WTC11 (cell line): ENCODE measurements at regions not wholly inside any gene's neighbourhood (a gene's known extent, or its start where the extent isn't known, plus 50 kb on each side); places are given as distances from the start of the nearest gene placed in this dataset.

ENCODE experiments used
- ATAC-seq: fragments of 200-7000 bp; cut with Tn5 transposase; 2 replicates; pipeline ENCODE4 v1.10.0; 2021; ENCODE audit warnings: mild to moderate bottlenecking, moderate library complexity
- CTCF ChIA-PET: fragments of 300-600 bp; sonication (Branson Sonifier 250); formaldehyde crosslinking; loops from one replicate; lab custom pipeline; 2021; ENCODE audit warnings: antibody characterized with exemption; lab: Charles Lee
- POLR2A ChIA-PET: fragments of 350-600 bp; sonication (Branson Sonifier 250); formaldehyde crosslinking; loops from one replicate; lab custom pipeline; 2021; ENCODE audit warnings: antibody characterized with exemption; lab: Charles Lee
- DNase-seq: peaks from one replicate; pipeline ENCODE4 v3.0.0; 2021; ENCODE audit warnings: low spot score
- H3K27ac Mint-ChIP-seq: 2 replicates; pipeline ENCODE4 v1.8.0; 2021; ENCODE audit warnings: mixed read lengths
- H3K27me3 Mint-ChIP-seq: 2 replicates; pipeline ENCODE4 v1.8.0; 2021; ENCODE audit warnings: low read depth, mild to moderate bottlenecking, moderate library complexity, mixed read lengths
- H3K36me3 Mint-ChIP-seq: 2 replicates; pipeline ENCODE4 v1.8.0; 2021; ENCODE audit warnings: mixed read lengths
- H3K4me1 Mint-ChIP-seq: 2 replicates; pipeline ENCODE4 v1.8.0; 2022; ENCODE audit warnings: mixed read lengths
- H3K4me3 Mint-ChIP-seq: 2 replicates; pipeline ENCODE4 v1.8.0; 2021; ENCODE audit warnings: mild to moderate bottlenecking, moderate library complexity, mixed read lengths
- H3K9me3 Mint-ChIP-seq: 2 replicates; pipeline ENCODE4 v1.8.0; 2021; ENCODE audit warnings: mixed read lengths
- ATF1 ChIP-seq: sonication (generic); formaldehyde crosslinking; IDR thresholded peaks from 2 replicates; pipeline ENCODE4 v1.8.1; 2023; ENCODE audit warnings: mild to moderate bottlenecking, moderate library complexity, missing genetic modification reagents
- CREB1 ChIP-seq: sonication (generic); formaldehyde crosslinking; IDR thresholded peaks from 2 replicates; pipeline ENCODE4 v1.8.0; 2023; ENCODE audit warnings: mild to moderate bottlenecking, missing genetic modification reagents
- GABPB1 ChIP-seq: sonication (generic); formaldehyde crosslinking; IDR thresholded peaks from 2 replicates; pipeline ENCODE4 v1.8.1; 2023; ENCODE audit warnings: mild to moderate bottlenecking, missing genetic modification reagents
- MYBL2 ChIP-seq: sonication (generic); formaldehyde crosslinking; IDR thresholded peaks from 2 replicates; pipeline ENCODE4 v1.8.1; 2023; ENCODE audit warnings: mild to moderate bottlenecking, moderate library complexity, missing genetic modification reagents
- NFYB ChIP-seq: sonication (generic); formaldehyde crosslinking; conservative IDR thresholded peaks from 2 replicates; pipeline ENCODE4 v1.8.0; 2022; ENCODE audit warnings: low read depth, missing genetic modification reagents
- NR2C2 ChIP-seq: sonication (generic); formaldehyde crosslinking; IDR thresholded peaks from 2 replicates; pipeline ENCODE4 v1.8.0; 2022; ENCODE audit warnings: mild to moderate bottlenecking, missing genetic modification reagents
- RELA ChIP-seq: sonication (generic); formaldehyde crosslinking; IDR thresholded peaks from 2 replicates; pipeline ENCODE4 v1.8.1; 2022; ENCODE audit warnings: missing genetic modification reagents, mild to moderate bottlenecking, borderline replicate concordance
- SOX15 ChIP-seq: fragments of 250-450 bp; sonication (Bioruptor Pico); IDR thresholded peaks from 2 replicates; pipeline ENCODE4 v1.9.0; 2021; ENCODE audit warnings: mild to moderate bottlenecking
- TEAD4 ChIP-seq: sonication (generic); formaldehyde crosslinking; IDR thresholded peaks from 2 replicates; pipeline ENCODE4 v1.8.0; 2022; ENCODE audit warnings: mild to moderate bottlenecking, missing genetic modification reagents
- ZNF121 ChIP-seq: sonication (generic); formaldehyde crosslinking; IDR thresholded peaks from 2 replicates; pipeline ENCODE4 v1.8.0; 2023; ENCODE audit warnings: missing genetic modification reagents
- ZNF317 ChIP-seq: sonication (generic); formaldehyde crosslinking; IDR thresholded peaks from 2 replicates; pipeline ENCODE4 v1.8.1; 2023; ENCODE audit warnings: low read depth, mild to moderate bottlenecking, moderate library complexity, missing genetic modification reagents, borderline replicate concordance
- TF ChIP-seq, protein P1 (sequence below): fragments of 250-450 bp; sonication (Bioruptor Pico); IDR thresholded peaks from 2 replicates; pipeline ENCODE4 v1.9.0; 2021; ENCODE audit warnings: mild to moderate bottlenecking, borderline replicate concordance
- TF ChIP-seq, protein P2 (sequence below): sonication (generic); formaldehyde crosslinking; IDR thresholded peaks from 2 replicates; pipeline ENCODE4 v1.8.0; 2022; ENCODE audit warnings: mild to moderate bottlenecking, missing genetic modification reagents
- TF ChIP-seq, protein P3 (sequence below): sonication (generic); formaldehyde crosslinking; IDR thresholded peaks from 2 replicates; pipeline ENCODE4 v1.8.1; 2022; ENCODE audit warnings: mild to moderate bottlenecking, missing genetic modification reagents, moderate library complexity, borderline replicate concordance
- TF ChIP-seq, protein P4 (sequence below): sonication (generic); formaldehyde crosslinking; IDR thresholded peaks from 2 replicates; pipeline ENCODE4 v1.8.1; 2023; ENCODE audit warnings: mild to moderate bottlenecking, missing genetic modification reagents, moderate library complexity
- TF ChIP-seq, protein P5 (sequence below): sonication (generic); formaldehyde crosslinking; IDR thresholded peaks from 2 replicates; pipeline ENCODE4 v1.8.0; 2023; ENCODE audit warnings: mild to moderate bottlenecking, missing genetic modification reagents
- TF ChIP-seq, protein P6 (sequence below): fragments of 250-450 bp; sonication (Bioruptor Pico); IDR thresholded peaks from 2 replicates; pipeline ENCODE4 v1.9.0; 2021; ENCODE audit warnings: mild to moderate bottlenecking
- TF ChIP-seq, protein P7 (sequence below): sonication (generic); formaldehyde crosslinking; IDR thresholded peaks from 2 replicates; pipeline ENCODE4 v1.8.1; 2023; ENCODE audit warnings: mild to moderate bottlenecking, missing genetic modification reagents

DNA sequence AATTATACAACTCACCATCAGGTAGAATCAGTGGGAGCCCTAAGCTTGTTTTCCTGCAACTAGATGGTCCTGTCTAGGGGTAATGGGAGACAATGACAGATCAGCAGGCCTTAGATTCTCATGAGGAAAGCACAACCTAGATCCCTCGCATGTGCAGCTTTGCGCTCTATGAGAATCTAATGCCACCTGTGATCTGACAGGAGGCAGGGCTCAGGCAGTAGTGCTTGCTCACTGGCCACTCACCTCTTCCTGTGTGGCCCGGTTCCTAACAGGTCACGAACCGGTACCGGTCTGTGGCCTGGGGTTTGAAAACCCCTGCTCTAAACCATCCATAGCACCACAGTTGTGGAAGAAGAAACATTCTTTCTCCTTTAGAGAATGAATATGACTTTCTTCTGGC, 242.8 kb upstream of the CXCR4 start:
- POLR2A ChIA-PET: no interaction called here
- TF ChIP-seq, protein P1, sequence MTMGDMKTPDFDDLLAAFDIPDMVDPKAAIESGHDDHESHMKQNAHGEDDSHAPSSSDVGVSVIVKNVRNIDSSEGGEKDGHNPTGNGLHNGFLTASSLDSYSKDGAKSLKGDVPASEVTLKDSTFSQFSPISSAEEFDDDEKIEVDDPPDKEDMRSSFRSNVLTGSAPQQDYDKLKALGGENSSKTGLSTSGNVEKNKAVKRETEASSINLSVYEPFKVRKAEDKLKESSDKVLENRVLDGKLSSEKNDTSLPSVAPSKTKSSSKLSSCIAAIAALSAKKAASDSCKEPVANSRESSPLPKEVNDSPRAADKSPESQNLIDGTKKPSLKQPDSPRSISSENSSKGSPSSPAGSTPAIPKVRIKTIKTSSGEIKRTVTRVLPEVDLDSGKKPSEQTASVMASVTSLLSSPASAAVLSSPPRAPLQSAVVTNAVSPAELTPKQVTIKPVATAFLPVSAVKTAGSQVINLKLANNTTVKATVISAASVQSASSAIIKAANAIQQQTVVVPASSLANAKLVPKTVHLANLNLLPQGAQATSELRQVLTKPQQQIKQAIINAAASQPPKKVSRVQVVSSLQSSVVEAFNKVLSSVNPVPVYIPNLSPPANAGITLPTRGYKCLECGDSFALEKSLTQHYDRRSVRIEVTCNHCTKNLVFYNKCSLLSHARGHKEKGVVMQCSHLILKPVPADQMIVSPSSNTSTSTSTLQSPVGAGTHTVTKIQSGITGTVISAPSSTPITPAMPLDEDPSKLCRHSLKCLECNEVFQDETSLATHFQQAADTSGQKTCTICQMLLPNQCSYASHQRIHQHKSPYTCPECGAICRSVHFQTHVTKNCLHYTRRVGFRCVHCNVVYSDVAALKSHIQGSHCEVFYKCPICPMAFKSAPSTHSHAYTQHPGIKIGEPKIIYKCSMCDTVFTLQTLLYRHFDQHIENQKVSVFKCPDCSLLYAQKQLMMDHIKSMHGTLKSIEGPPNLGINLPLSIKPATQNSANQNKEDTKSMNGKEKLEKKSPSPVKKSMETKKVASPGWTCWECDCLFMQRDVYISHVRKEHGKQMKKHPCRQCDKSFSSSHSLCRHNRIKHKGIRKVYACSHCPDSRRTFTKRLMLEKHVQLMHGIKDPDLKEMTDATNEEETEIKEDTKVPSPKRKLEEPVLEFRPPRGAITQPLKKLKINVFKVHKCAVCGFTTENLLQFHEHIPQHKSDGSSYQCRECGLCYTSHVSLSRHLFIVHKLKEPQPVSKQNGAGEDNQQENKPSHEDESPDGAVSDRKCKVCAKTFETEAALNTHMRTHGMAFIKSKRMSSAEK (CRISPR knock-in tag): no peak
- TF ChIP-seq ZNF317 (CRISPR knock-in tag) (no peak), GABPB1 (no peak), CREB1 (CRISPR knock-in tag) (no peak), MYBL2 (CRISPR knock-in tag) (no peak), RELA (no peak), TEAD4 (CRISPR knock-in tag) (no peak)
- TF ChIP-seq, protein P2, sequence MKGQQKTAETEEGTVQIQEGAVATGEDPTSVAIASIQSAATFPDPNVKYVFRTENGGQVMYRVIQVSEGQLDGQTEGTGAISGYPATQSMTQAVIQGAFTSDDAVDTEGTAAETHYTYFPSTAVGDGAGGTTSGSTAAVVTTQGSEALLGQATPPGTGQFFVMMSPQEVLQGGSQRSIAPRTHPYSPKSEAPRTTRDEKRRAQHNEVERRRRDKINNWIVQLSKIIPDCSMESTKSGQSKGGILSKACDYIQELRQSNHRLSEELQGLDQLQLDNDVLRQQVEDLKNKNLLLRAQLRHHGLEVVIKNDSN (CRISPR knock-in tag): no peak
- TF ChIP-seq, protein P3, sequence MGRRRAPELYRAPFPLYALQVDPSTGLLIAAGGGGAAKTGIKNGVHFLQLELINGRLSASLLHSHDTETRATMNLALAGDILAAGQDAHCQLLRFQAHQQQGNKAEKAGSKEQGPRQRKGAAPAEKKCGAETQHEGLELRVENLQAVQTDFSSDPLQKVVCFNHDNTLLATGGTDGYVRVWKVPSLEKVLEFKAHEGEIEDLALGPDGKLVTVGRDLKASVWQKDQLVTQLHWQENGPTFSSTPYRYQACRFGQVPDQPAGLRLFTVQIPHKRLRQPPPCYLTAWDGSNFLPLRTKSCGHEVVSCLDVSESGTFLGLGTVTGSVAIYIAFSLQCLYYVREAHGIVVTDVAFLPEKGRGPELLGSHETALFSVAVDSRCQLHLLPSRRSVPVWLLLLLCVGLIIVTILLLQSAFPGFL (CRISPR knock-in tag): no peak
- TF ChIP-seq, protein P4, sequence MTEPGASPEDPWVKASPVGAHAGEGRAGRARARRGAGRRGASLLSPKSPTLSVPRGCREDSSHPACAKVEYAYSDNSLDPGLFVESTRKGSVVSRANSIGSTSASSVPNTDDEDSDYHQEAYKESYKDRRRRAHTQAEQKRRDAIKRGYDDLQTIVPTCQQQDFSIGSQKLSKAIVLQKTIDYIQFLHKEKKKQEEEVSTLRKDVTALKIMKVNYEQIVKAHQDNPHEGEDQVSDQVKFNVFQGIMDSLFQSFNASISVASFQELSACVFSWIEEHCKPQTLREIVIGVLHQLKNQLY (CRISPR knock-in tag): no peak
- Mint-ChIP-seq H3K9me3 (no peaks in the 10 kb centered on the region), H3K27me3 (no peaks in the 10 kb centered on the region), H3K4me1 (0 out of 2 replicates have a peak, but pooled peaks cover 4% of the 10 kb centered on the region), H3K27ac (no peak overlapping the region), H3K4me3 (no peak overlapping the region), H3K36me3 (no peaks in the 10 kb centered on the region)
- no peak for DNase-seq
- CTCF ChIA-PET: no interaction called here
- ATAC-seq: no peak

DNA sequence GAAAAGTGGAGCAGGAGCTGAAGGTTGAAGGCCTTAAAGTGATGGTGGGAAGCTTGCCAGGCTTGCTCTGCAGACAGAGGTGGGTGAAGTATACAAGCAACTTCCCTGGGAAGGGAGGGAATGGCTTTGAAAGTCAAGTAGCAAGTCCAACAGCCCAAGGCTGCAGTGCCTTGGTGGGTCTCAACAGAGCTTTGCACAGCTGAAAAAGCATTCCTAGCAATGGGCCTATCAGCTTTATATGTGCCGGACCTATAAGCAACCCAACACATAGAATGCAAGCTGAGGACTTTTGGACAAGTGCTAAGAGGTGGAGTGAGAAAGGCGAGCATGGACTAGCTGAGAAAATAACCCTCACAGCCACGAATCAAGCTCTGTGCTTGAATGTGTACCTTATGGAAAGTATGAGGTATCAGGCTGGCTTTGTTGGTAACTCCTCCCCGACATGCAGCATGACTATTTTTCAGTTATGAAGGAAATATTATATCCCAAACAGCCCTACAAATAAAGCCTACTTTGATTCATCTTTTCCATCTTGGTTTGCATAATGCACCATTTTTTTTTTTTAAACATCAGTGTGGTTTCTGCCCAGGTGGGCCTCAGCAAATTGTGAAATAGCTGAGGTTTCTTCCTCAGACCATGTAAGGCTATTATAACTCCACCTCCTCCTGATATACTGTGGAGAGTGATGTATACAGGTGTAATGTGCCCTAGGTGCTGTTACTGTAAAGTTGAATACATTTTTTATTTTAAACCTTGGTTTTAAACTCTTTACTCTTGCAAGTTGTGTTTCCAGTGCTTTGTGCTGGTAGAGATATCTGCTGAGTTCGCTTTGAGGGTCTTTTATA, 241.4 kb upstream of the CXCR4 start:
- no peaks in the 10 kb centered on the region for H3K36me3 Mint-ChIP-seq
- H3K4me1 Mint-ChIP-seq: 0 out of 2 replicates have a peak, but pooled peaks cover 2% of the 10 kb centered on the region
- ATAC-seq (no peak), DNase-seq (no peak)
- H3K27me3 Mint-ChIP-seq: no peaks in the 10 kb centered on the region
- no peaks in the 10 kb centered on the region for H3K9me3 Mint-ChIP-seq
- ChIA-PET CTCF (no interaction called here), POLR2A (no interaction called here)
- H3K27ac Mint-ChIP-seq: no peak overlapping the region
- no peak overlapping the region for H3K4me3 Mint-ChIP-seq
- TF ChIP-seq, protein P5, sequence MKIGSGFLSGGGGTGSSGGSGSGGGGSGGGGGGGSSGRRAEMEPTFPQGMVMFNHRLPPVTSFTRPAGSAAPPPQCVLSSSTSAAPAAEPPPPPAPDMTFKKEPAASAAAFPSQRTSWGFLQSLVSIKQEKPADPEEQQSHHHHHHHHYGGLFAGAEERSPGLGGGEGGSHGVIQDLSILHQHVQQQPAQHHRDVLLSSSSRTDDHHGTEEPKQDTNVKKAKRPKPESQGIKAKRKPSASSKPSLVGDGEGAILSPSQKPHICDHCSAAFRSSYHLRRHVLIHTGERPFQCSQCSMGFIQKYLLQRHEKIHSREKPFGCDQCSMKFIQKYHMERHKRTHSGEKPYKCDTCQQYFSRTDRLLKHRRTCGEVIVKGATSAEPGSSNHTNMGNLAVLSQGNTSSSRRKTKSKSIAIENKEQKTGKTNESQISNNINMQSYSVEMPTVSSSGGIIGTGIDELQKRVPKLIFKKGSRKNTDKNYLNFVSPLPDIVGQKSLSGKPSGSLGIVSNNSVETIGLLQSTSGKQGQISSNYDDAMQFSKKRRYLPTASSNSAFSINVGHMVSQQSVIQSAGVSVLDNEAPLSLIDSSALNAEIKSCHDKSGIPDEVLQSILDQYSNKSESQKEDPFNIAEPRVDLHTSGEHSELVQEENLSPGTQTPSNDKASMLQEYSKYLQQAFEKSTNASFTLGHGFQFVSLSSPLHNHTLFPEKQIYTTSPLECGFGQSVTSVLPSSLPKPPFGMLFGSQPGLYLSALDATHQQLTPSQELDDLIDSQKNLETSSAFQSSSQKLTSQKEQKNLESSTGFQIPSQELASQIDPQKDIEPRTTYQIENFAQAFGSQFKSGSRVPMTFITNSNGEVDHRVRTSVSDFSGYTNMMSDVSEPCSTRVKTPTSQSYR (CRISPR knock-in tag): no peak
- TF ChIP-seq, protein P6, sequence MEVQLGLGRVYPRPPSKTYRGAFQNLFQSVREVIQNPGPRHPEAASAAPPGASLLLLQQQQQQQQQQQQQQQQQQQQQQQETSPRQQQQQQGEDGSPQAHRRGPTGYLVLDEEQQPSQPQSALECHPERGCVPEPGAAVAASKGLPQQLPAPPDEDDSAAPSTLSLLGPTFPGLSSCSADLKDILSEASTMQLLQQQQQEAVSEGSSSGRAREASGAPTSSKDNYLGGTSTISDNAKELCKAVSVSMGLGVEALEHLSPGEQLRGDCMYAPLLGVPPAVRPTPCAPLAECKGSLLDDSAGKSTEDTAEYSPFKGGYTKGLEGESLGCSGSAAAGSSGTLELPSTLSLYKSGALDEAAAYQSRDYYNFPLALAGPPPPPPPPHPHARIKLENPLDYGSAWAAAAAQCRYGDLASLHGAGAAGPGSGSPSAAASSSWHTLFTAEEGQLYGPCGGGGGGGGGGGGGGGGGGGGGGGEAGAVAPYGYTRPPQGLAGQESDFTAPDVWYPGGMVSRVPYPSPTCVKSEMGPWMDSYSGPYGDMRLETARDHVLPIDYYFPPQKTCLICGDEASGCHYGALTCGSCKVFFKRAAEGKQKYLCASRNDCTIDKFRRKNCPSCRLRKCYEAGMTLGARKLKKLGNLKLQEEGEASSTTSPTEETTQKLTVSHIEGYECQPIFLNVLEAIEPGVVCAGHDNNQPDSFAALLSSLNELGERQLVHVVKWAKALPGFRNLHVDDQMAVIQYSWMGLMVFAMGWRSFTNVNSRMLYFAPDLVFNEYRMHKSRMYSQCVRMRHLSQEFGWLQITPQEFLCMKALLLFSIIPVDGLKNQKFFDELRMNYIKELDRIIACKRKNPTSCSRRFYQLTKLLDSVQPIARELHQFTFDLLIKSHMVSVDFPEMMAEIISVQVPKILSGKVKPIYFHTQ (CRISPR knock-in tag): no peak
- TF ChIP-seq, protein P2 (CRISPR knock-in tag): no peak
- TF ChIP-seq ATF1 (CRISPR knock-in tag) (no peak), SOX15 (CRISPR knock-in tag) (no peak), NR2C2 (CRISPR knock-in tag) (no peak), ZNF121 (CRISPR knock-in tag) (no peak), CREB1 (CRISPR knock-in tag) (no peak), NFYB (CRISPR knock-in tag) (no peak)
- TF ChIP-seq, protein P7, sequence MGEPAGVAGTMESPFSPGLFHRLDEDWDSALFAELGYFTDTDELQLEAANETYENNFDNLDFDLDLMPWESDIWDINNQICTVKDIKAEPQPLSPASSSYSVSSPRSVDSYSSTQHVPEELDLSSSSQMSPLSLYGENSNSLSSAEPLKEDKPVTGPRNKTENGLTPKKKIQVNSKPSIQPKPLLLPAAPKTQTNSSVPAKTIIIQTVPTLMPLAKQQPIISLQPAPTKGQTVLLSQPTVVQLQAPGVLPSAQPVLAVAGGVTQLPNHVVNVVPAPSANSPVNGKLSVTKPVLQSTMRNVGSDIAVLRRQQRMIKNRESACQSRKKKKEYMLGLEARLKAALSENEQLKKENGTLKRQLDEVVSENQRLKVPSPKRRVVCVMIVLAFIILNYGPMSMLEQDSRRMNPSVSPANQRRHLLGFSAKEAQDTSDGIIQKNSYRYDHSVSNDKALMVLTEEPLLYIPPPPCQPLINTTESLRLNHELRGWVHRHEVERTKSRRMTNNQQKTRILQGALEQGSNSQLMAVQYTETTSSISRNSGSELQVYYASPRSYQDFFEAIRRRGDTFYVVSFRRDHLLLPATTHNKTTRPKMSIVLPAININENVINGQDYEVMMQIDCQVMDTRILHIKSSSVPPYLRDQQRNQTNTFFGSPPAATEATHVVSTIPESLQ (CRISPR knock-in tag): no peak
